ENCODE measurements at regions not wholly inside any gene's neighbourhood (a gene's known extent, or its start where the extent isn't known, plus 50 kb on each side); places are given as distances from the start of the nearest gene placed in this dataset.

- TF ChIP-seq CTCF (IDR thresholded peaks at IDR 0.05 in 2 of 3, conservative IDR thresholded peaks at IDR 0.05 in 1 of 3; ENCODE audit: insufficient read depth in 2 of 3, low read depth in 1 of 3, low read length in 3 of 3) = no peak
- TF ChIP-seq RAD21 (CRISPR knock-in tag; conservative IDR thresholded peaks at IDR 0.05 in 1 of 2, IDR thresholded peaks at IDR 0.05 in 1 of 2) = no peak
- no peak for TF ChIP-seq THRA (IDR thresholded peaks at IDR 0.05)
- TF ChIP-seq SPI1 (IDR thresholded peaks at IDR 0.05; ENCODE audit: borderline replicate concordance, low read depth, low read length) = no peak
- TF ChIP-seq EP300 (IDR thresholded peaks at IDR 0.05; ENCODE audit: low read length) = no peak
- no peak for TF ChIP-seq ETV6 (IDR thresholded peaks at IDR 0.05; ENCODE audit: borderline replicate concordance in 1 of 2, low read depth in 2 of 2, low read length in 1 of 2)
- TF ChIP-seq ETV6 (CRISPR knock-in tag; IDR thresholded peaks at IDR 0.05; ENCODE audit: borderline replicate concordance) = no peak
- TF ChIP-seq GTF2B (IDR thresholded peaks at IDR 0.05; ENCODE audit: extremely low read depth, insufficient read length) = no peak
- TF ChIP-seq RFX5 (IDR thresholded peaks at IDR 0.05; ENCODE audit: low read depth, low read length) = no peak
- no peak for TF ChIP-seq ZZZ3 (IDR thresholded peaks at IDR 0.05)
- no peak for TF ChIP-seq CEBPG (CRISPR knock-in tag; IDR thresholded peaks at IDR 0.05)
- no peak for TF ChIP-seq CEBPG (tag; conservative IDR thresholded peaks at IDR 0.05 in 1 of 2, IDR thresholded peaks at IDR 0.05 in 1 of 2)
Measured at GRCh38 chr2:212626371-212626918, 87.8 kb upstream of the ERBB4 start.

Measured in K562 (cell line).